ENCODE measurements at regions not wholly inside any gene's neighbourhood (a gene's known extent, or its start where the extent isn't known, plus 50 kb on each side); places are given as distances from the start of the nearest gene placed in this dataset.
"Not testable (repeated sequence)": the region's sequence is repeated elsewhere in the genome, so short reads cannot be mapped to it uniquely, and the experiment has no call there.

DNA sequence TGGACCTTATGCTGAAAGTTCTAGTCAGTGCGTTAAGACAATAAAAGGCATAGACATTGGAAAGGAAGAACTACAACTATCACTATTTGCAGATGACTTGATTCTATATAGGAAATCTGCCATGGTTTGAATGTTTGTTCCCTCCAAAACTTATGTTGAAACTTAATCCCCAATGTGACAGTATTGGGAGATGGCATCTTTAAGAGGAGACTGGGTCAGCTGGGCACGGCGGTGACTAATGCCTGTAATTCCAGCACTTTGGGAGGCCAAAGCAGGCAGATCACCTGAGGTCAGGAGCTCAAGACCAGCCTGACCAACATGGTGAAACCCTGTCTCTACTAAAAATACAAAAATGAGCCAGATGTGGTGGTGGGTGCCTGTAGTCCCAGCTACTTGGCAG is 171.3 kb downstream of the SMAD6 start:
- H3K9ac ChIP-seq (replicated peaks in 1 of 4; ENCODE audit: extremely low read depth in 1 of 4, low read depth in 3 of 4, low read length in 3 of 4); H3K27me3 ChIP-seq (replicated peaks in 1 of 4; ENCODE audit: control insufficient read depth in 3 of 4, extremely low read depth in 1 of 4, insufficient read depth in 3 of 4, low read length in 3 of 4); H3K18ac ChIP-seq (ENCODE audit: extremely low read depth, low read length); H2BK120ac ChIP-seq (replicated peaks; ENCODE audit: low read depth, low read length); H3K9me3 ChIP-seq (ENCODE audit: insufficient read depth in 2 of 2, low read depth in 1 of 2, low read length in 1 of 2); H3K4ac ChIP-seq (replicated peaks; ENCODE audit: insufficient read length, low read depth, low read length); H3K27ac ChIP-seq (ENCODE audit: low read depth, low read length); H3K4me1 ChIP-seq (replicated peaks in 1 of 4; ENCODE audit: control insufficient read depth in 3 of 4, insufficient read depth in 4 of 4, low read length in 3 of 4); H2AFZ ChIP-seq (ENCODE audit: low read length); H3K56ac ChIP-seq (replicated peaks; ENCODE audit: insufficient read length, low read depth, low read length); H3K36me3 ChIP-seq (ENCODE audit: control insufficient read depth in 2 of 4, insufficient read depth in 4 of 4, low read length in 3 of 4); H3K23me2 ChIP-seq (ENCODE audit: low read depth, low read length); H4K5ac ChIP-seq (ENCODE audit: insufficient read length, low read depth, low read length); H2BK12ac ChIP-seq (ENCODE audit: low read depth, low read length); H4K20me1 ChIP-seq (replicated peaks in 1 of 2; ENCODE audit: control insufficient read depth in 1 of 2, insufficient read depth in 2 of 2, low read length in 2 of 2); H3K4me2 ChIP-seq (ENCODE audit: insufficient read depth in 1 of 2, low read depth in 2 of 2, low read length in 2 of 2); H3K79me1 ChIP-seq (ENCODE audit: low read depth, low read length); H4K91ac ChIP-seq (replicated peaks; ENCODE audit: insufficient read length, low read length); H2AK5ac ChIP-seq (ENCODE audit: low read depth, low read length); H3K14ac ChIP-seq (ENCODE audit: insufficient read length); H3K79me2 ChIP-seq (ENCODE audit: control insufficient read depth in 1 of 2, insufficient read depth in 2 of 2, low read length in 2 of 2); FAIRE-seq; H3K4me3 ChIP-seq (ENCODE audit: extremely low read depth in 1 of 4, insufficient read depth in 2 of 4, low read depth in 3 of 4, low read length in 4 of 4); H2BK5ac ChIP-seq (ENCODE audit: low read depth, low read length); H2BK15ac ChIP-seq (ENCODE audit: low read length); H2BK20ac ChIP-seq (ENCODE audit: low read length); H3K23ac ChIP-seq (ENCODE audit: insufficient read length); H4K8ac ChIP-seq (ENCODE audit: extremely low read depth, insufficient read depth, low read length): not testable (repeated sequence)
- DNase-seq (ENCODE audit: low read depth in 1 of 2, low spot score in 2 of 2) = peak in 1 of 2 experiments; percentile 20
- 92% methylated on average over 3 of the region's 3 CpGs; no CpG with 5 or more reads in 1 of the 2 experiments for WGBS, 2 experiments (ENCODE audit: extremely low coverage in 1 of 2, insufficient coverage in 1 of 2, insufficient read length in 1 of 2, insufficient replicate concordance in 2 of 2, low coverage in 1 of 2, low lambda C conversion rate in 2 of 2, missing lambda C conversion rate in 1 of 2)
- POLR2A ChIA-PET (ENCODE audit: partially characterized antibody) = interaction anchor here (0.6 kb wide), 1 partner anchor 265 kb away, joined by 3 read pairs; no protein-coding TSS in a partner anchor
- CTCF ChIA-PET (ENCODE audit: partially characterized antibody) = interaction anchor here (0.8 to 2.1 kb wide), 5 partner anchors 9 to 35 kb away, joined by 3 to 11 read pairs (median 4); no protein-coding TSS in a partner anchor
